GM20000 (cell line): ENCODE measurements at regions not wholly inside any gene's neighbourhood (a gene's known extent, or its start where the extent isn't known, plus 50 kb on each side); places are given as distances from the start of the nearest gene placed in this dataset.

Source experiments
- DNase-seq: peaks from one replicate; pipeline ENCODE4 v3.0.0; 2012; ENCODE audit warnings: low spot score
- TF ChIP-seq, protein P1 (sequence below): IDR thresholded peaks from 2 replicates; pipeline ENCODE4 v1.5.1; 2012; ENCODE audit warnings: mild to moderate bottlenecking, control low read depth; ENCODE audit errors: extremely low read depth, missing control alignments

DNA sequence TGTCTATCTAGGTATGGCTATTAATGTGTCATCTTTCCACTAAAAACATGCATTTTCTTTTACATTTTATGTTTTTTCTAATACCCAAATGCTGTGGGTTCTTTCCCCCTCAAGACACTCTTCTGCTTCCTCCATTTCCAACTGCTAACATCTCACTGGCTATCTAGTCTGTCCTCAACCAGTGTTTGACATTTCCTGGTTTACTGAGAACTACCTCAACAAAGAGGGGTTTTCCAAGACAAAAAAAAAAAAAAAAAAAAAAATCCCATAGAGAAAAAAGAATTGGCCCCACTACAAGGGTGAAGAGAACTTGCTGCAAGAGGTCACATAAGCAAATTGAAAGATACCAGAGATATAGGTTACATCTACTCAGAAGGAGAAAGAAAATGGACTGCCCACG is 359.7 kb downstream of the CRPPA start:
- TF ChIP-seq, protein P1, sequence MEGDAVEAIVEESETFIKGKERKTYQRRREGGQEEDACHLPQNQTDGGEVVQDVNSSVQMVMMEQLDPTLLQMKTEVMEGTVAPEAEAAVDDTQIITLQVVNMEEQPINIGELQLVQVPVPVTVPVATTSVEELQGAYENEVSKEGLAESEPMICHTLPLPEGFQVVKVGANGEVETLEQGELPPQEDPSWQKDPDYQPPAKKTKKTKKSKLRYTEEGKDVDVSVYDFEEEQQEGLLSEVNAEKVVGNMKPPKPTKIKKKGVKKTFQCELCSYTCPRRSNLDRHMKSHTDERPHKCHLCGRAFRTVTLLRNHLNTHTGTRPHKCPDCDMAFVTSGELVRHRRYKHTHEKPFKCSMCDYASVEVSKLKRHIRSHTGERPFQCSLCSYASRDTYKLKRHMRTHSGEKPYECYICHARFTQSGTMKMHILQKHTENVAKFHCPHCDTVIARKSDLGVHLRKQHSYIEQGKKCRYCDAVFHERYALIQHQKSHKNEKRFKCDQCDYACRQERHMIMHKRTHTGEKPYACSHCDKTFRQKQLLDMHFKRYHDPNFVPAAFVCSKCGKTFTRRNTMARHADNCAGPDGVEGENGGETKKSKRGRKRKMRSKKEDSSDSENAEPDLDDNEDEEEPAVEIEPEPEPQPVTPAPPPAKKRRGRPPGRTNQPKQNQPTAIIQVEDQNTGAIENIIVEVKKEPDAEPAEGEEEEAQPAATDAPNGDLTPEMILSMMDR = no peak
- no peak for DNase-seq

DNA sequence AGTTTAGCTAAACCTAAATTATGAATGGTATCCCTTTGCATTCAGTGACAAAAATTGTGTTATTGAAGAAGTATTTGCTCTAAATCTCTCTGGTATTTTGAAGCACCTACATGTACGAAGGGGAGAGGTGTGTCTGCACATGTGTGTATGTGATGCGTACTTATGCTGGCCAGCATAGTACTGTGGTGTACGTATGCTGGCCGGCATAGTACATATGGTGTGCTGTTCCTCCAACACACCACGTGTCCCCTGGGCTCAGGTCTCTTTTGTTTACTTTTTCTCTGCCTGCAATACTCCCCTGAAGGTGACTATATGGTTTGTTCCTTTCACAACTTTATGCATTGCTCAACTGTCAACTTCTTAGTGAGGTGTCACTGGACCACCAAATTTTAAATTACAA is 360.3 kb downstream of the CRPPA start:
- DNase-seq = no peak
- TF ChIP-seq, protein P1 = no peak

- no peak for DNase-seq
Observed at GRCh38 chr7:16060502-16060901, 360.8 kb downstream of the CRPPA start.

DNA sequence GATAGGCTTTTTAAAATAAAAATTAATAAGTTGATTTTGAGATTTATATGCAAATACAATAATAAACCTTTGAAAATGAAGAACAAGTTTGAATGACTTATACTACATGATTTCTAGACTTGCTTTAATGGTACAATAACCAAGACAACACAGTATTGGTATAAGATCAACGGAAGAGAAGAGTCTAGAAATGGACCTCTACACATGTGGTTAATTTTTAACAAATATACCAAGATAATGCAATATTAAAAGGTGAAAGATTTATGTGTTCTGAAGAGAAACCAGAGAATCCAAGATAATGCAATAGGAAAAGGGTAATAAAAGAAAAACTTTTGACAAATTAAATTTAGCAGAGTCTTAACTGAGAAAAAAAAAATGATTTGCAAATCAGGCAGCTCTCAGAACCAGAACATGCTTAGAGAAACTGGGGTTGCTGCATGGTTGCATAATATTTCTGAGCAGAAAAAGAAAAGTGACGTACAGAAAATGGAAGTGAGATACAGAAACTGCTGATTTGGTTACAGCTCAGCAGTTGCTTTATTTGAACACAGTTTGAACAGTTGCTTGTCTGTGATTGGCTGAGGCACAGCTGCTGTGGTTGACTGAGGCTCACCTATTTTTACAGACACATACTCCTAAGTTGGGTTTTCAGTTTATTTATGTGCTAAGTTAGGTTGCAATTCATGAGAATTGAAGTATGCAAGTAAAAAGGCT is 365.9 kb downstream of the CRPPA start:
- DNase-seq = no peak
- TF ChIP-seq, protein P1 = no peak

More at GRCh38 chr7:16060502-16060901, 360.8 kb downstream of the CRPPA start:
- TF ChIP-seq, protein P1 = no peak

DNA sequence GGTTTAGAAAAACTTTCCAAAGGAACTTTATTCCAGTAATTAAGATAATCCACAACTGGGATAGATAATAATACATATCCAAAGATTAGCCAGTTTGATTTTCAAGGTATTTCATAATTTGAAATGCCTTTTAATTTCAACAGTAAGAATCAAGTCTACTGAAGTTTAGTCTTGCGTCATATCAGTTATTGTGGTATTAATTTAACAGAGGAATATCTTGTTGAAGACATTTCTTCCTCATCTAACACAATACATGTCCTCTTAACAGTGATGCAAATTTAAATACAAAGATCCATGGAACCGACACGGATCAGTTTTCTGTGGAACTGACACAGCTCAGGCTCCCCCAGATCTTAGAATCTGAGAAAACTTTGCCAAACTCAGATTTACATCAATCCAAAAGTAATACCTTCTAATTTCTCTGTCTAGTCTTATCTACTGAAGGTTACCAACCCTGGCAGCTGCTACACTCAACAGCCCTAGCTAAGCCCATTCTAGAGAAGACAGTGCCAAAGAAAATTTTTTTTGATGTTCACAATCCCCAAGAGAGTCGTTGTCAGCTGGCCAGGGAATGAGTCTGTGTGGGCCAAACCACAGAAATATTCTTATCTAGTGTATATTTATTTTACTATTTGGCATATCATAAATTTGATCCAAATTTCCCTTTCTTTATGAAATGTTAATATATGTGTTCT is 365.2 kb upstream of the MEOX2 start:
- no peak for DNase-seq
- TF ChIP-seq, protein P1 = no peak

DNA sequence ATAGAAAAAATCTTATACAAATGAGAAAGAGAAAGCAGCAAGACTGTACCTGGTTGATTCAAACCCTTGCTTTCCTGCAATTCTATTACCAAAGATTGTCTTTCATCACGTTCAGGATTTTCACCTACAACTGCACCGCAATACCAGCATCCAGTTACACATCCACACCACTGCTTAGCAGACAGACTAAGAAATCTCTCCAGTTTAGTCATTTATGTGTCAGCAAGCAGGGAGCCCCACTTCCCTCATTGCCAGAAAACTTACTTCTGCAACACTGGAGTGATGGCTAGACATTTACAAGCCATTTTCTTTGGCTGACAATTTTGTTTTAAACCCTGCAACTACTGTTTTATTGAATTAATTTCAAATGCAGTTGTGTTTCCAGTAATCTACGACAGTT is 359.6 kb upstream of the MEOX2 start:
- no peak for DNase-seq
- TF ChIP-seq, protein P1 = no peak

GRCh38 chr7:16045296-16045695 is 358.8 kb upstream of the MEOX2 start:
- no peak for DNase-seq
- TF ChIP-seq, protein P1 = no peak
